ENCODE measurements at regions not wholly inside any gene's neighbourhood (a gene's known extent, or its start where the extent isn't known, plus 50 kb on each side); places are given as distances from the start of the nearest gene placed in this dataset.

GRCh38 chr1:83741348-83741747 lies 257.6 kb downstream of the TTLL7 start:
- no peak for TF ChIP-seq CTCF (conservative IDR thresholded peaks at IDR 0.05; ENCODE audit: low read depth, low read length)
- DNase-seq (ENCODE audit: low read depth) = no peak
- no peak overlapping the region for H3K4me3 ChIP-seq (ENCODE audit: low read length)

GRCh38 chr1:83735526-83735925 lies 263.4 kb downstream of the TTLL7 start:
- DNase-seq (ENCODE audit: low read depth) = no peak
- TF ChIP-seq CTCF (conservative IDR thresholded peaks at IDR 0.05; ENCODE audit: low read depth, low read length) = no peak
- no peak overlapping the region for H3K4me3 ChIP-seq (ENCODE audit: low read length)

- H3K4me3 ChIP-seq (ENCODE audit: low read length) = no peak overlapping the region
- DNase-seq (ENCODE audit: low read depth) = no peak
- TF ChIP-seq CTCF (conservative IDR thresholded peaks at IDR 0.05; ENCODE audit: low read depth, low read length) = no peak
These were observed 264.5 kb downstream of the TTLL7 start for GRCh38 chr1:83734420-83734819.

DNA sequence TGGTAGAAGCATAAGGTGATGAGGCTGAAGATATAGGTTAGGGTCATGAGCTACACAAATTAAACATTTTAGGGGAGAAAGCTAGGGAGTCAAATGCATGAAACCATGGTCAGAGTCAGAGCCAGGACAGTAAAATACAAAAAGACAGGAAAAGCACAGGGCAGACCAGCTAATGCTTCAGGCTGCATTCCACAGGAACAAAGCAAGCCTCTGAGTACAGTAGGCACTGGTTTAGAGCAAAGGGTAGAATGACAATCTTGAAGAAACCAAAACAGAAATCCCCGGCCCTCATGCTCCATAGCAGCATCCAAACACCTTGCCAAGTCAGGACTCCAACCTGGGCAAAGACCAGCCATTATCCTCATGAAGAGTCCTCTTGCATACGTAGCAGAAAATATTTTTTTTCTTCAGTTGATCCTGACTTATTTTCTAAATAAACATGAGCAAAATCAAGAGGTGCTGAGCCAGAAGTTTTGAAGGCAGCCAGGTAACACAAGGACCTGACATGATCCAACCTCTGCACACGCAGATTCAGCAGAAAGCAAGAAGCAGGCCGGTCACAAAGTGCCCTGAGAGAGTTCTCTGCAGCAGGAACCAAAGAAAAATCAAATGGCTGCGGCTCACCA lies 273.1 kb downstream of the TTLL7 start:
- no peak for DNase-seq (ENCODE audit: low read depth)
- TF ChIP-seq CTCF (conservative IDR thresholded peaks at IDR 0.05; ENCODE audit: low read depth, low read length) = no peak
- H3K4me3 ChIP-seq (ENCODE audit: low read length) = no peak overlapping the region

GRCh38 chr1:83718338-83718737 lies 280.6 kb downstream of the TTLL7 start:
- TF ChIP-seq CTCF (conservative IDR thresholded peaks at IDR 0.05; ENCODE audit: low read depth, low read length) = no peak
- DNase-seq (ENCODE audit: low read depth) = no peak
- no peak overlapping the region for H3K4me3 ChIP-seq (ENCODE audit: low read length)

- H3K4me3 ChIP-seq (ENCODE audit: low read length) = no peak overlapping the region
- no peak for DNase-seq (ENCODE audit: low read depth)
- TF ChIP-seq CTCF (conservative IDR thresholded peaks at IDR 0.05; ENCODE audit: low read depth, low read length) = no peak
These were observed 281.1 kb downstream of the TTLL7 start for GRCh38 chr1:83717785-83718184.

DNA sequence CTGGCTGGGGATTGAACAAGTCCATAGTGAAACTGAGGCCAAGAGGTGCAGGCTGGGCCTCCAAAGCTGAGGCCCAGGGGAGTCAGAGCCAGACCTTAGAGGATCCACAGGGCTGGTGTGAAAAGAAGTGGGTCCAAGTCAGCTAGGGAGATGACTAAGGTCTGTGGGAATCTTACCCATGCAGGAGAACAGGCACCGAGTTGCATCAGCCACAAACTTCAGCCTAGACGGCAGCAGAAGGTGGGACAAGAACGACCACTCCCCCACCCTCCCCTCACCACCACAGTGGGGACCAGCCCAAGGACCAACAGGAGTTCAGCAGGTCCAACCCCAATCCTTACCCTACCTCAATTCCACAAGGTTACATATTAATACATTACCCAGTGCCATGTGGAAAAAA lies 282.3 kb downstream of the TTLL7 start:
- no peak for TF ChIP-seq CTCF (conservative IDR thresholded peaks at IDR 0.05; ENCODE audit: low read depth, low read length)
- H3K4me3 ChIP-seq (ENCODE audit: low read length) = no peak overlapping the region
- no peak for DNase-seq (ENCODE audit: low read depth)

Data from retinal pigment epithelial cell (primary cell).